DMS 273 treated with DMSO at 0.1 percent for 48 hours (cell line): ENCODE measurements at regions not wholly inside any gene's neighbourhood (a gene's known extent, or its start where the extent isn't known, plus 50 kb on each side); places are given as distances from the start of the nearest gene placed in this dataset.
A peak's percentile ranks its signal among the peaks of the same experiment; 100 is the strongest.
"Not testable (repeated sequence)": the region's sequence is repeated elsewhere in the genome, so short reads cannot be mapped to it uniquely, and the experiment has no call there.

Source experiments
- DNase-seq: peaks from one replicate; lab custom pipeline; 2025; lab: John Stamatoyannopoulos, UW

DNA sequence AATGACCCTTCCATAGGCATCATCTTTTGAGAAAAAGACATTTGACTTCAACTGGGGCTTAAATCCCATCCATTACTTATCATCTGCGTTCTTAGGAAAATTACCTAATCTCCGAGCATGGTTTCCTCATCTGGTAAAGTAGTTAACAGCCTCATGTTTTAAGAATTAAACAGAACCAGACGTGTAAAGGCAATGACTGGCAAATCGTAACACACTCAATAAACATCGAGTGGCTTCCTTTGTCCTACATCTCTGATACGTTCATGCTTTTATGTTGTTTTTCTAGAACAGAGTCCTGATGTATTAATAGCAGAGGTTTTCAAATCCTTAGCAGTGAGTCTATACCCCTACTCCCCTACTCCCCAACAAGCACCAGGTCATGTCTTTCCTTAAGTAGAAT lies 189.7 kb upstream of the RGS6 start:
- no peak for DNase-seq

DNA sequence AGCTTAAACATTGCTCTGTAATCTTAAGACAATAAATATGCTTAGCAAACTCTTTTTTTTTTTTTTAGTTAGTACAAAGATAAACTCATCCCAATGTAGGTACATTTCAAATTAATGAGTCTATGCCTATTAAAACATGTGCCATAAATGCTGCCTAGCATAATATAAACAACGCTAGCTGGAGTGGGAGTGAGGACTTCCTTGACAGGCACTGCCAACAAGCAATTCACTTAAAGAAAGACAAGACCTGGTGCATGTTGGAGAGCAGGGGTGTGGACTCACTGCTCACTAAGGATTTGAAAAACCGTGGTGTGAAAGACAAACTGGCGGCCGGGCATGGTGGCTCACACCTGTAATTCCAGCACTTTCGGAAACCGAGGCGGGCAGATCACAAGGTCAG lies 187.2 kb upstream of the RGS6 start:
- DNase-seq: no peak

DNA sequence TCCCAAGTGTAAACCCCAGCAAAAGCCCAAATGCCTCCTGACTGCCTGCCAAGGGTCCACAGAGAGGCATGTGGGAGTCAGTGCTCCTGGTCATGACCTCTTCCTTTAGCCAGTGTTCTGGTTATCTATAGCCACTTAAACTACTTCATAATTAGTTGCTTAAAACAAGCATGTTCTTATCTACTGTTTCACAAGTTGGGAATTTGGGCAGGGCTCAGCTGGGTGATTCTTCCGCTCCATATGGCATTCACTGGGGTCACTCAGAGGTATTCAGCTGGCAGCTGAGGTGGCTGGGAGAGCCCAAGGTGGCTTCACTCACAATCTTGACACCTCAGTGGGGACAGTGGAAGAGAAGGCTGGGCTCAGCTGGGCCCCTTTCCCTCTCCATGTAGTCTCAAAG lies 184.0 kb upstream of the RGS6 start:
- DNase-seq: no peak

DNA sequence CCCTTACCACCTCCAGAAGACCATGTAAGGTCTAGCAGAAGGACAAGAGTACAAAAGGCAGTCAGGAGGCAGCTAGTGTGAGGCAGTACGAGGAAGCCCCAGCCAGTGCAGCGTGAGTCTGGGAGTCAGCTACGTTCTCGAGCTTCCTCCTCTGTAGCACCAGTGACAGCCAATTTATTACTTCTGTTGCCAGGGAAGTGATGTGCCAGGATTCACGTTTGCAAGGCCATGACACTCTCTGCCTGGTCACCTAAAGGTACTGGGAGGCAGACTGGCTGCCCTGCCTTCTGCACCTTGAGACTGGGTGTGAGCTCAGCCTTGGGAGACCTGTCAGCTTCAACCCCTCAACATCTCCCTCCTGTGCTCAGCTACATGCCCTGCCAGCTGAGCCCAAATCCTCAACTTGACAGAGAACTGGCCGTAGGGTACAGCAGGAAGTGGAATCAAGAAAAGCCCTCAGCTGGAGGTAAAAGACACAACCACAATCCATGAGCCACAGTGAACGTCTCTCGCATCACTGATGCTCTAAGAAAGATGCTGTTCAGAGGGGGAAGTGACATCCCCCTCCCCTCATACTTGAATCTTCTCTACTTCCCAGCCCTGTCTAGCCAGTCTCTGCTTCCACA lies 182.5 kb upstream of the RGS6 start:
- no peak for DNase-seq

DNA sequence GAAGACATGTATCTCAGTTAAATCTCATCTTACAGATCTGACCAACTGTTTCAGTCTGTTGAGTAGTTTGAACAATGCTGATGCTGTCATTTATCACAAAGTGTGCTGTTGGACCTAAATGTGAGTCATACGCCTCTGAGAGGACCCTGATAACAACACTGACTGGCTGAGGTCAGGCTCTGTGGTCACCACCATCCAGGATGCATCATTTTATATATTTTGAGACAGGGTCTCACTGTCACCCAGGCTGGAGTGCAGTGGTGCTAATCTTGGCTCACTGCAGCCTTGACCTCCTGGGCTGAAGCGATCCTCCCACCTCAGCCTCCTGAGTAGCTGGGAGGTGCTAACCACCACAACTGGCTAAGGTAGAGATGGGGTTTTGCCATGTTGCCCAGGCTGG lies 181.0 kb upstream of the RGS6 start:
- DNase-seq: no peak

DNA sequence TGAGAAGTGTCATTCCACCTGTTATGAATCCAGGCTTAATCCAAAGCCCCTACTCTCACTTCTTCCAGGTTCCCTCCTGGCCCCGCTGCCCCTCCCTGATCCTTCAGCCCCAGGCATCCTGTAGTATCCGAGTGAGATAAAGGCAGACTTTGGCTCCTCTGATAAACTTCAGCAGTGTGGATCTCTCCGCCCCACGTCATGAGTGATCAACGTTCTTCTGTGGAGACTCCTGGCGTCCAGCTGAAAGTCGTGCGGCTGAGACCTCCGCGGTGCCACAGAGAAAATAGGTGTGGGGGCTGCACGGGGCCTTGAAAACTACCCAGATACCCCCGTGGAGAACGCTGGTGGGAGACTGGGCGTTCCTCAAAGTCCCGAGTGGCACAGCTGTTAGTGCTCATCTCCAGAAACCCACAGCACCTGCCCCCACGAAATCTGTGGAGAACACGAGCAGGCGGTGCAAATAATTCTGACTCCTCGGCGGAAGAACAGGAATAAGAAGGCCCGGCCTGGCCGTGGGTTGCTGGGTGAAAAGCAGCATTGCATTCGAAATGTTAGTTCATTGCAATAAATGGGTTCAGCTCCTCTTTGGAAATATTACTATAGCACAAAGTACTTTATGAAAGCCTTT lies 180.0 kb upstream of the RGS6 start:
- no peak for DNase-seq

DNA sequence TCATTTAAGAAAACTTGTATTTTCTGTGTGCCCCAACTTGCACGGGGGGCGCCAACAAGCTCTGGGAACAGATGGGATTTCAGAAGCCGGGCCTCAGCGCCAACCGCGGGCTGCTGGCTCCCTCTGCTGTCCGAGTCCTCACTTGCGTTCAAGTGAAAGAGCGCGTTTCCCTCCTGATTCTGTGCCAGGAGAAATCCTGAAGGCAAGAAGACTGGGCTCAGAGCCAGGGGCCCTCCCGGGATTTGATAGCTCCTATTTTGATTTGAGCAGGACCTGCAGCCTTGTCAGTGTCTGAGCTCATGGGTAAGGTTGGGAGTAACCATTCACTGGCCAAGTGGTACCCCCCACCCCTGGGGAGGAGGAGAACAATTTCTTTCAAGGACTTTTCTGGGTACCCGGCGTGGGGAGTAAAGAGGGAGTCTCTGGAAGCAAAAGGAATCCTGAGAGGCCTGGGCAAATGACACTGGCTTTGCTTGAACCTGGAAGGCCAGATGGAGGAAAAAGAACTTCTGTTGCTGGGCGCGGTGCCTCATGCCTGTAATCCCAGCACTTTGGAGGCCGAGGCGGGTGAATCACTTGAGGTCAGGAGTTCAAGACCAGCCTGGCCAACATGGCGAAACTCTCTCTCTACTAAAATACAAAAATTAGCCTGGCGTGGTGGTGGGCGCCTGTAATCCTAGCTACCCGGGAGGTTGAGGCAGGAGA lies 179.0 kb upstream of the RGS6 start:
- DNase-seq: peak; percentile 97

DNA sequence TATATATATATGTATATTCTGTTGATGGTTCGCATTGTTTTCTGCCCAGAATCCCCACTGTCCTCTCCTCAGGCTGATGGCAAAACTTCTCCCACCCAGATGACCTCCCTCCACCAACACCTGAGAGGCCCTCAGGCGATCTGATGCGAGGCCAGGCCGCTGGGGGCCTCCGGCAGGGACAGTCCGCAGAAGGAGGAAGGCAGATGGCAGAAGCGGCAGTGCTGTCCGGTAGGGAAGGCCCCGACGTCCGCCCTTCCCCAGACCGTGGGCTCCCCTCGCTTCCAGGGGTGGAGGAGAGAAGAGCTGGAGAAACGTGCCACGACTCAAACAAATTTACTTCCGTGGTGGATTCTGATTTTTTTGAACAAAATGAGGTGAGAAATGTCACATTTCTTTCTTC lies 178.3 kb upstream of the RGS6 start:
- no peak for DNase-seq

DNA sequence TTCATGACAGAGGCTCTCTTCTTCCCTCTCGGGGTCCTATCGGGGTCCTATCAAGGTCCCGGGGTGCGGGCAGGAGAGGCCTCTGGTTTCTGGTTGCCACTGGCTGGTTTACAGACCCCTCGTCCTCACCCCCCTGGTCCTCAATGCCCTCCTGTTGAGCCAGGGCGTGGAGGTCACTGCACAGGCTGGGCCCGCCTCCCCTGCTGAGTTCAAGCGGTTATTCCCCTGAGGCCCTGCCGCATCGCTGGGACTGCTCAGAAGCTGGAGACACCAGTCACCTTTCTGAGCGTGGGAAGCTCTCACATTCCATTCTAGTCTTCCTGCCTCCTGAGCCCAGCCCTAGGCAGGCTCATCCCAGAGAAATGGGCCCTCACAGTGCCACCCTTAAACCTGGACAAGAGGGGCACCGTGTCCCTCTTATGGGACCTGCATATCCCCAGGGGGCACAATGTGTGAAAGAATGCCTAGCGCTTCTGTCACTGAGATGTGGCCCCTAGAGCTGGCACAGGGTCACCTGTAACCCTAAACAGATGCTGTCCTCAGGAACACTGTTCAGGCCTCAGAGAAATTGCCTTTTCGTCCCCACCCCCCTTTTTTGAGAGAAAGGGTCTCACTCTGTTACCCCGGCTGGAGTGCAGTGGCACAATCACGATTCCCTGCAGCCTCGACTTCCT lies 177.7 kb upstream of the RGS6 start:
- no peak for DNase-seq

DNA sequence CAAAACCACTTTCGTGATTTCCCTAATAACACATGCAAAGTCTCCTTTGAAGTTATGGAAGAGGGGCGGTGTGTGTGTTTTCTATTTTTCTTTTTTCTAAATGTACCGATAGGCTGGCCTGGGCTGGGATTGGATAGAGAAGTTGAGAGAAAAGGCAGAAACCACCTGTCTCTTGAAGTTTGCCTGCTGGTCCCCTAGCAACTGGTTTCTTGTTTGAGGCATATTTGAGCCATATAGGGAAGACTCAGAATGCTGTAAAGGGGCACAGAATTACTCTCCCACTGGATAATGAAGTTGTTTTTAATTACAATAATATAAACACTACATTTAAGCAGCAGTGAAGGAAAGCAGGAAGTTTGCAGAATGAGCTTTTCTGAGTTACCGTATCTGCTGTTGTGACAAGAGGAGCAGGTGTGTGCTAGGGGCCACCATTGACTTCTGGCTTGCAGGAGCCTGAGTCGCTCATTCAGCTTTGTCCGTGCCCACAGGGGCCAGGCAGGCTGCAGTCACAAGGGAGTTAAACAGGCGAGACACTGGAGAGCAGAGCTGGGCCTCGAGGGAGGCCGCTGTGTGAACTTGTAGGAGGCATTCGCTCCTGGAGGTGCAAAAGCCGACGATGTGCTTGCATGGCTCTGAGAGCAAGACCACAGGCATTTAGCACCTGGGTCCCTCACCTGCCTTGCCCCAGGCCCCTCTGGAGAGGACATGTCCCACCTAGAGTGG lies 173.8 kb upstream of the RGS6 start:
- DNase-seq: no peak

DNA sequence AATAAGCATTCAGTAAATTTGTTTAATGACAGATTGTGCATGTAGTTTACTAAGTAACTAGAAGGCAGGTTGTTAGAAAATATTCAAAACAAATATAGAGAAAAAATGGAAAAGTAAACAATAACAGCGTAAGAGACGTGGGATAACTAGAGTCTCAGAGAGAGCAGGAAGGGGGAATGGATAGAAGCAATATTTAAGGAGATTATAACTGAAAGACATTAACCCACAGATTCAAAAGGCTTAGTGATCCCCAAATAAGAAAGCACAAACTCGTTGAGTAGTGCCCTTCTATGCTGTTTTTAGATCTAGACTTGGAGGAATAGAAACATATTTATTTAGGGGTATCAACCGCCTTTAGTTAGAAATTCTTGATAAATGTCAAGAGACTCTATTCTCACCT lies 169.7 kb upstream of the RGS6 start:
- DNase-seq: no peak

DNA sequence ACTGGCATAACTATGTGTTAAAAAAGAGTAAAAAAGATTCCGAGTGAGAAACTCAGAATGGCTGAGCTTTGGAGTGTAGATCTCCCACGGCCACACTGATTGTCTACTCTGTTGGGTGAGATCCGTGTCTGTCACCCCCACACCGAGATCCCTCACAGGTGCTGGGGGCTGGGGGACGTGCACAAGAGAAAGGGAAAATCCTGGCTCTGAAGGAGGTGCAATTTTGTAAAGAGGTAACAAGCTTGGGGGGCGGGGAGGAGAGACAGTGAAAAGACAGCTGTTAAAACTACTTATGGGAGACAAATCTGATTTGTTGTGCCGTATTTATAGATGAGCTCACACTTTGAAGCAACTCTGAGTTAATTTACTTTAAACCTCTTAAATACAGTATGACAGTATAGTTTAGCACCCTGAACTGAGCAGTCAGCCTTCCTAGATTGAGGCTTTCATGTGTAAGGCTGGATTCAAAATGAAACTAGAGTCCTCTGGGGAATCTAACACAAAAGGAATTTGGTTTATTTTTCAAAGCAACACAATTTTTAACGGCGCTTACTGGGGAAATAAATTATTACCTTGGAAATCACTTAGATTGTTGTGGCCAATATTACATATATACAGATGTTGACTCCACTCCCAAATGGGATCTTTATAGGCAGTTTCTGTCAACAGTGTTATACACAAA lies 167.4 kb upstream of the RGS6 start:
- DNase-seq: no peak

DNA sequence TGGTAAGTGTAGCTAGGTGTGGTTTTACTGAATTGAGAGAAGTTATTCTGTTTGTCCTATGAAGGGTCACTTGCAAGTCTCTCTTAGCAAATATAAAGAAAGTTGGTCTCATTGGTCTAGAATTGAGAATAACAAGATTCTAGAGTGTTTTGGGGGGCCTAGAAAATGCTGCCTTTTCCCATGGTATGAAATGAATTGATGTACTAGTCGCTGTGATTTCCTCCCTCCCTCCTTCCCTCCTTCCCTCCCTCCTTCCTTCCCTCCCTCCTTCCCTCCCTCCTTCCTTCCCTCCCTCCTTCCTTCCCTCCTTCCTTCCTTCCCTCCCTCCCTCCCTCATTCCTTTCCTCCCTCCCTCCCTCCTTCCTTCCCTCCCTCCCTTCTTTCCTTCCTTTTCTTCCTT lies 166.7 kb upstream of the RGS6 start:
- no peak for DNase-seq

DNA sequence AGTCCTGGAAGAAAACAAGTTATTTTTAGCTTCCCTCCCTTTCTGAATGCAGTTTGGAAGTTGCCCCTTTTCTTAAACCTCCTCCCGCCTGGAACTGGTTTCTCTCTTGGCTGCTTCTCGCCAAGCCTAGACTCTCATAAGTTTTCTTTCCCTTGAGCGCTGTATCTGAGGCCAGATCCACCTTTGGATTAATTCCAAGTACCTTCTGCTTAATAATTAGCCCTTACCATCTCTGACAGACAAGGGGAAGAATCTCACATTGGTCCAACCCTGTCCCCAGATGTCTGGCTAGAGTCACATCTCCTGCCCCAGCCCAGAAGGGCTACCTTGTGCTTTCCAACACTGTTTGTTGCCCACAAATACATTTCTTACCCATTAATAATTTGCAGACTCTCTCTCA lies 161.8 kb upstream of the RGS6 start:
- DNase-seq: no peak

DNA sequence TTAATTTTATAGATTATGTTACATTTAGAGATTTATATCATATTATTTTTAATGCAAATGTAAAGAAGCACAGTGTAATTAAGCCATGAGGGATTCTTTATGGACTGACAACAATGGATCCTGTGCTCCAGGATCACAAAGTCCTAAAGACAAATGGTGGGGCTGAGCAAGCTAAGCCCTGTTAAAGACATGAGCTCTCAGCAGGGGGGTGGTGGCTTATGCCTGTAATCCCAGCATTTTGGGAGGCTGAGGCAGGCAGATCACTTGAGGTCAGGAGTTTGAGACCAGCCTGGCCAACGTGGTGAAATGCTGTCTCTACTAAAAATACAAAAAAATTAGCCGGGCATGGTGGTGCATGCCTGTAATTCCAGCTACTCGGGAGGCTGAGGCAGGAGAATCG lies 160.8 kb upstream of the RGS6 start:
- DNase-seq: not testable (repeated sequence)

DNA sequence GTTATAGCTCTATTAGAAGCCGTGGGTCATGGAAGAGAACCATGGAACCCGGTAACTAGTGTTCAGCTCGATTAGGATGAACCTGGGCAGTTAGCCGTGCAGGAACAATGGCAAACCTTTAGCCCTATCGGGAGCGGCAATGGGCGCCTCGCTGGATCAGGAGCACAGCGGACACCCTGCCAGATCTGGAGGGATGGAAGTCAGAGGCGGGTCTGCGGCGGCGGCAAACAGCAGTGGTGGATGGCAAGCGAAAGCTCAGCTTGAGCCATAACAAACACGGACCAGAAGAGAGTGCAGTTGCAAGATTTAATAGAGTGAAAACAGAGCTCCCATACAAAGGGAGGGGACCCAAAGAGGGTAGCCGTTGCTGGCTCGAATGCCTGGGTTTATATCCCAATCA lies 160.2 kb upstream of the RGS6 start:
- DNase-seq: not testable (repeated sequence)

DNA sequence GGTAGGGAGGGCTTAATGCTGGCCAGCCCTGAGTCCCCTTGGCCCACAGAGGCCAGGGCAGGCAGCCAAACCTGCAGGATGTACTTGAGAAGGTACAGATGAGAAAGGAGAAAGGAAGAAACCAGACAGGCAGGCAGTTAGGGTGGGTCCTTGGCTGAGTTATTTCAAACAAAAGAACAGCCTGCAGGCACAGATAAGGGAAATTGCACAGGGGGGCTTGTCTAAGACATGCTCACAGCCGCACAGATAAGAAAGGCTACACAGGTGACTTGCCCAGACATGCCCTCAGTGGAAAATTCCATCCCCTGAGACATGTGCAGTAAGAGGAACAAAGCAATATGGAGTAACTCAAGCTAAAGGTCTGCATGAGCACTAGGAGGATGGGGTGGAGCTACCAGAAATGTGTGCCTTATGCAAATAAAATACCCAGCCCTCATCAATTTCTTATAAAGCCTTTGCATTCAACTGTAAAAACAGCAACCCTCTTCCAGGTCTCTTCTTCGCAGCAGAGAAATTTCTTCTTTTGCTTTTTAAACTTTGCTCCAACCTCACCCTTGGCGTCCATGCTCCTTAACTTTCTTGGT lies 158.2 kb upstream of the RGS6 start:
- DNase-seq: no peak

DNA sequence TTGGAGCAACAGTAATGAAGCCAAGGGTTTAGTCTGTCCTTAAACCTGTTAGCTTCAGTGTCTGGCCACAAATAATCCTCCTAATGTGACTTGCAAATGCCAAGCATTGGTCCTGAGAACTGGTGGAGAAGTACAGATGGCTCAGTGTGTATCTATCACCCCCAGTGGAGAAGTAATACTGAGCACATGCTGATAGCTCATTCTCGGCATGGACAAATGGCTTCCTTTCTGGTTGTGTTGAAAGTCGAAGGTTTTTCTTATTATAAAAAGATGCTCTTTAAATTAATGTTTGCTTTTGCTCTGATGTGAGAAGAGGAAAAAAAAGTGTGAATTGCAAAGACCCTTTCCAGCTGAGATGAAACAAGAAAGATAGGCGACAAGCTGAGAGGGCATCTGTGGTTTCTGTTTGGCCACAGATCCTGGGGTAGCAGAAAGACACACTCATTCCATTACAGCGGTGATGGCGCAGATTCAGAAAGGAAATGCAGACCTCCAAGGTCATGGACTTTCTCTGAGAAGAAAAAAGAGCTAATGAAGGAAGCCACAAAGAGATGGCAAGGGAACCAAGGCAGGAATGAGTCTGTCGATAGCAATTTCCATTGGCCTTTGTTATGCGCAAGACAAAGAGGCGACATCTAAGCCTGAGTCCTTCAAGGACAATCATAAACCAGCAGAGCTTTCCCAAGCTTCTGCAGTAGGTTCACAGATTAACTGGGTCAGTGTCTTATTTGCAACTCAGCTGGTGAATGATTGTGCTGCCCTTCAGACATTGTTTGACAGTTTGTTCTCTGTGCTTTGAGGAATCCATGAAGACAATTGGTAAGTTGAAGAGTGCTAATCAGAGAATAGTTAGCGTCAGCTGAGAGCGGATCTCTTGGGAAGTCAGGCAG lies 155.5 kb upstream of the RGS6 start:
- DNase-seq: no peak

DNA sequence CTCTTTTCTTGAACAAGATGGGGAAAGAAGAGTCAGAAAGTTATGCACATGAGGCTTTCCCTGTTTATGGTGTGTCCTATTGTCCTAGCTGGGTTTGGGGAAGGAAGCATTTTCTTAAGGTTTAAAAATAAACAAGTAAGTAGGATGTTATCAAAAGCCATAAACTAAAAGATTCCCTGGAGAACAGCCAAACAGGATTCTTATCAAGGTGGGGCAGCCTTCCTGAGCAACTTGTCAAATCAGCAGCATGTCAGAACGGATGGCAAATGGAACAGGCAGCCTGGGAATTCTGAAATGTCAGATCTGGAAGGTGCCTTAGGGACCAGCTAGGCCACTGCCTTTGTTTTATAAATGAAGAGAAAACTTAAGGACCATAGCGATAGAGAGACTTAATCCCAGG lies 152.2 kb upstream of the RGS6 start:
- DNase-seq: no peak

DNA sequence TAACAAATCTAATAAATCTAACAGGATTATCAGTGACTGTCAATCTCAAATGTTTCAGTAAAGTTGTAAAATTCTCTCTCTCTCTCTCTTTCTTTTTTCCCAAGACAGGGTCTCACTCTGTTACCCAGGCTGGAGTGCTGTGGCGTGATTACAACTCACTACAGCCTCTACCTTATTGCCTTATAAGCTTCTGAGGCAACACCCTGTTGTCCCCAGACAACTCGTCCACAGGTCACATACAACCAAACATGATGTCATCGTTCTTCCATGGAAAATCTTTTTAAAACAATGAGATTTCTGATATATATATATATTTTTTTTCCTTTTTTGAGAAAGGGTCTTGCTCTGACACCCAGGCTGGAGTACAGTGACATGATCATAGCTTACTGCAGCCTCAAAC lies 151.4 kb upstream of the RGS6 start:
- DNase-seq: no peak
